ENCODE measurements at regions not wholly inside any gene's neighbourhood (a gene's known extent, or its start where the extent isn't known, plus 50 kb on each side); places are given as distances from the start of the nearest gene placed in this dataset.

GRCh38 chr12:75708802-75709201, 197.4 kb upstream of the KRR1 start:
- Histone ChIP-seq H3K9me2 (ENCODE audit: insufficient read depth, low read length) (no peaks in the 10 kb centered on the region), H3F3A (ENCODE audit: insufficient read depth, low read length, poor library complexity, severe bottlenecking) (no peaks in the 10 kb centered on the region)
- TF ChIP-seq MXI1 (conservative IDR thresholded peaks at IDR 0.05; ENCODE audit: poor library complexity, severe bottlenecking), result no peak
- TF ChIP-seq EP300 (conservative IDR thresholded peaks at IDR 0.05; ENCODE audit: poor library complexity, severe bottlenecking), result no peak
- TF ChIP-seq EZH2 (IDR thresholded peaks at IDR 0.05; ENCODE audit: borderline replicate concordance, insufficient read depth, low read length, poor library complexity, severe bottlenecking), result no peak
- no peak for TF ChIP-seq CTCF (IDR thresholded peaks at IDR 0.05; ENCODE audit: poor library complexity, severe bottlenecking)
- TF ChIP-seq TAF1 (IDR thresholded peaks at IDR 0.05; ENCODE audit: low read depth), result no peak
- no peak for TF ChIP-seq SMC3 (conservative IDR thresholded peaks at IDR 0.05; ENCODE audit: poor library complexity)
- TF ChIP-seq POLR2AphosphoS5 (IDR thresholded peaks at IDR 0.05), result no peak
- no peak for TF ChIP-seq RAD21 (conservative IDR thresholded peaks at IDR 0.05)
- TF ChIP-seq REST (IDR thresholded peaks at IDR 0.05; ENCODE audit: borderline replicate concordance), result no peak

GRCh38 chr12:75707983-75708382, 196.6 kb upstream of the KRR1 start:
- H3K9me2 ChIP-seq (ENCODE audit: insufficient read depth, low read length), result no peaks in the 10 kb centered on the region
- no peak overlapping the region for H3K4me3 ChIP-seq (ENCODE audit: low read length)
- no peaks in the 10 kb centered on the region for H3K27me3 ChIP-seq (ENCODE audit: insufficient read depth, low read depth, low read length)
- no peak overlapping the region for H3K4me2 ChIP-seq (ENCODE audit: low read length)
- H4K20me1 ChIP-seq (ENCODE audit: insufficient read depth), result no peaks in the 10 kb centered on the region
- no peak overlapping the region for H3K27ac ChIP-seq (ENCODE audit: low read length)
- no peaks in the 10 kb centered on the region for H3K36me3 ChIP-seq (ENCODE audit: insufficient read depth, low read length)
- H3K9me3 ChIP-seq (ENCODE audit: low read length), result no peaks in the 10 kb centered on the region
- H3K9ac ChIP-seq (ENCODE audit: low read length), result no peak overlapping the region
- no peak for TF ChIP-seq CTCF (IDR thresholded peaks at IDR 0.05; ENCODE audit: poor library complexity, severe bottlenecking)
- TF ChIP-seq REST (IDR thresholded peaks at IDR 0.05; ENCODE audit: borderline replicate concordance), result no peak
- no peak for TF ChIP-seq EP300 (conservative IDR thresholded peaks at IDR 0.05; ENCODE audit: poor library complexity, severe bottlenecking)
- TF ChIP-seq MXI1 (conservative IDR thresholded peaks at IDR 0.05; ENCODE audit: poor library complexity, severe bottlenecking), result no peak
- TF ChIP-seq SMC3 (conservative IDR thresholded peaks at IDR 0.05; ENCODE audit: poor library complexity), result no peak
- TF ChIP-seq EZH2 (IDR thresholded peaks at IDR 0.05; ENCODE audit: borderline replicate concordance, insufficient read depth, low read length, poor library complexity, severe bottlenecking), result no peak
- TF ChIP-seq TAF1 (IDR thresholded peaks at IDR 0.05; ENCODE audit: low read depth), result no peak
- TF ChIP-seq RAD21 (conservative IDR thresholded peaks at IDR 0.05), result no peak
- TF ChIP-seq POLR2AphosphoS5 (IDR thresholded peaks at IDR 0.05), result no peak
- H3K79me2 ChIP-seq (replicated peaks; ENCODE audit: insufficient read depth, low read length), result no peaks in the 10 kb centered on the region
- H2AFZ ChIP-seq (ENCODE audit: low read depth, low read length), result no peak overlapping the region
- no peaks in the 10 kb centered on the region for H3F3A ChIP-seq (ENCODE audit: insufficient read depth, low read length, poor library complexity, severe bottlenecking)

More at GRCh38 chr12:75708802-75709201, 197.4 kb upstream of the KRR1 start:
- Histone ChIP-seq H4K20me1 (ENCODE audit: insufficient read depth) (no peaks in the 10 kb centered on the region), H3K9ac (ENCODE audit: low read length) (no peak overlapping the region), H3K9me3 (ENCODE audit: low read length) (no peaks in the 10 kb centered on the region), H3K27me3 (ENCODE audit: insufficient read depth, low read depth, low read length) (no peaks in the 10 kb centered on the region), H3K36me3 (ENCODE audit: insufficient read depth, low read length) (no peaks in the 10 kb centered on the region), H3K79me2 (replicated peaks; ENCODE audit: insufficient read depth, low read length) (no peaks in the 10 kb centered on the region), H3K27ac (ENCODE audit: low read length) (no peak overlapping the region), H3K4me3 (ENCODE audit: low read length) (no peak overlapping the region), H3K4me2 (ENCODE audit: low read length) (no peak overlapping the region), H2AFZ (ENCODE audit: low read depth, low read length) (no peak overlapping the region)

All from neural cell (in vitro differentiated cells).